Spleen (tissue), 3 donors: ENCODE measurements at regions not wholly inside any gene's neighbourhood (a gene's known extent, or its start where the extent isn't known, plus 50 kb on each side); places are given as distances from the start of the nearest gene placed in this dataset.

Experiments used
- POLR2A ChIP-seq, 3 donors: fragments of 450-650 bp; IDR thresholded peaks; one replicate each; pipeline ENCODE4 v1.5.1; 2017; ENCODE audit warnings: antibody characterized with exemption in 3 of 3, mild to moderate bottlenecking in 1 of 3
- POLR2AphosphoS5 ChIP-seq, 3 donors: sonication (generic); formaldehyde crosslinking; IDR thresholded peaks; one replicate each; pipeline ENCODE4 v1.5.1; 2017; ENCODE audit warnings: antibody characterized with exemption in 3 of 3

GRCh38 chr20:40046703-40047102, 642.3 kb downstream of the MAFB start:
- TF ChIP-seq POLR2A (IDR thresholded peaks at IDR 0.05) (no peak), POLR2AphosphoS5 (IDR thresholded peaks at IDR 0.05) (no peak)
